ENCODE measurements at regions not wholly inside any gene's neighbourhood (a gene's known extent, or its start where the extent isn't known, plus 50 kb on each side); places are given as distances from the start of the nearest gene placed in this dataset.

GRCh38 chr13:34070544-34071303 is 252.8 kb downstream of the RFC3 start:
- Histone ChIP-seq H2AFZ (ENCODE audit: low read length) (no peak overlapping the region), H2BK15ac (ENCODE audit: low read length) (no peak overlapping the region), H3K4ac (ENCODE audit: low read length) (no peak overlapping the region), H3K23ac (ENCODE audit: low read depth, low read length, poor library complexity) (no peak overlapping the region), H3K4me2 (ENCODE audit: insufficient read depth, low read length, poor library complexity, severe bottlenecking) (no peak overlapping the region), H4K8ac (ENCODE audit: low read depth, low read length) (no peak overlapping the region), H4K91ac (ENCODE audit: low read depth, low read length, poor library complexity) (no peak overlapping the region), H2AK5ac (ENCODE audit: low read depth, low read length) (no peak overlapping the region), H3K27ac (replicated peaks; ENCODE audit: low read length) (no peak overlapping the region), H2BK120ac (ENCODE audit: low read depth, low read length) (no peak overlapping the region), H2BK5ac (ENCODE audit: low read length) (no peak overlapping the region), H3K9me3 (replicated peaks in 1 of 2; ENCODE audit: control insufficient read depth in 2 of 2, insufficient read depth in 1 of 2, low read depth in 1 of 2, low read length in 2 of 2) (peaks cover 0 to 3% of the 10 kb centered on the region in 2 donors), H3K18ac (ENCODE audit: low read length) (no peak overlapping the region), H3K27me3 (ENCODE audit: control insufficient read depth in 3 of 3, insufficient read depth in 3 of 3, low read depth in 1 of 3, low read length in 3 of 3) (no peaks in the 10 kb centered on the region), H3K79me1 (ENCODE audit: low read depth, low read length) (no peaks in the 10 kb centered on the region), H2BK12ac (ENCODE audit: low read length) (no peak overlapping the region), H3K4me1 (ENCODE audit: control insufficient read depth in 2 of 2, insufficient read depth in 1 of 2, low read depth in 1 of 2, low read length in 2 of 2) (no peaks in the 10 kb centered on the region), H3K36me3 (replicated peaks in 1 of 2; ENCODE audit: control insufficient read depth in 2 of 2, insufficient read depth in 2 of 2, low read length in 2 of 2) (no peaks in the 10 kb centered on the region), H3K14ac (ENCODE audit: low read length) (no peak overlapping the region), H3K4me3 (ENCODE audit: low read length in 2 of 2) (no peak overlapping the region), H3K9ac (ENCODE audit: low read depth, low read length, poor library complexity) (no peak overlapping the region)
- no peak for DNase-seq (ENCODE audit: low spot score)
- no CpG with 5 or more reads among the region's 2 CpGs for WGBS, 2 donors (ENCODE audit: extremely low coverage in 2 of 2, insufficient read length in 2 of 2, insufficient replicate concordance in 1 of 2)

DNA sequence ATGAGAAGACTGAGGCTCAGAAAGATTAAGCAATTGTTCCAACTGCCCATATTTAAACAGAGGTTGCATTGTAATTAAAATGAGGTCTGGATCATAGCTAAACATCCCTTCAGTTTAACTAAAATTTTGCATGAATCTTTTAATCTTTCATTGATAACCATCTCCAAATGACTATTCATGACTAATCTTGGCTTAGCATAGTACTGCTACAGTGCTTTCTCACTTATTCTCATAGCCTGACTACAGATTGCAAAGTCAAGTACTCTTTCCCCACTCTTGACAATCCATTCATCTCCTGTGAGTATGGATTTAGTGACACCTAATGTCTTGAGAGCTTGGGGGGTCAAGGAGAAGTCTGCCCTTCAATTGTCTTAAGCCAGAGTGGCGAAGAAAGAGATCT is 258.4 kb downstream of the RFC3 start:
- Histone ChIP-seq H2AK5ac (ENCODE audit: low read depth, low read length) (no peak overlapping the region), H3K18ac (ENCODE audit: low read length) (no peak overlapping the region), H3K4me3 (ENCODE audit: low read length in 2 of 2) (no peak overlapping the region), H3K27me3 (ENCODE audit: control insufficient read depth in 3 of 3, insufficient read depth in 3 of 3, low read depth in 1 of 3, low read length in 3 of 3) (no peaks in the 10 kb centered on the region), H3K9ac (ENCODE audit: low read depth, low read length, poor library complexity) (no peak overlapping the region), H2BK5ac (ENCODE audit: low read length) (no peak overlapping the region), H3K23ac (ENCODE audit: low read depth, low read length, poor library complexity) (no peak overlapping the region), H4K91ac (ENCODE audit: low read depth, low read length, poor library complexity) (no peak overlapping the region), H3K79me1 (ENCODE audit: low read depth, low read length) (no peaks in the 10 kb centered on the region), H3K27ac (replicated peaks; ENCODE audit: low read length) (no peak overlapping the region), H2BK12ac (ENCODE audit: low read length) (no peak overlapping the region), H3K4me2 (ENCODE audit: insufficient read depth, low read length, poor library complexity, severe bottlenecking) (no peak overlapping the region), H2AFZ (ENCODE audit: low read length) (peak overlapping the region; percentile 26), H3K36me3 (replicated peaks in 1 of 2; ENCODE audit: control insufficient read depth in 2 of 2, insufficient read depth in 2 of 2, low read length in 2 of 2) (peaks cover 0 to 3% of the 10 kb centered on the region in 2 donors), H4K8ac (ENCODE audit: low read depth, low read length) (no peak overlapping the region), H3K9me3 (replicated peaks in 1 of 2; ENCODE audit: control insufficient read depth in 2 of 2, insufficient read depth in 1 of 2, low read depth in 1 of 2, low read length in 2 of 2) (no peaks in the 10 kb centered on the region), H2BK120ac (ENCODE audit: low read depth, low read length) (no peak overlapping the region), H3K4me1 (ENCODE audit: control insufficient read depth in 2 of 2, insufficient read depth in 1 of 2, low read depth in 1 of 2, low read length in 2 of 2) (no peaks in the 10 kb centered on the region), H3K14ac (ENCODE audit: low read length) (no peak overlapping the region), H2BK15ac (ENCODE audit: low read length) (no peak overlapping the region), H3K4ac (ENCODE audit: low read length) (no peak overlapping the region)
- no CpG with 5 or more reads among the region's 1 CpG for WGBS, 2 donors (ENCODE audit: extremely low coverage in 2 of 2, insufficient read length in 2 of 2, insufficient replicate concordance in 1 of 2)
- DNase-seq (ENCODE audit: low spot score), result no peak

DNA sequence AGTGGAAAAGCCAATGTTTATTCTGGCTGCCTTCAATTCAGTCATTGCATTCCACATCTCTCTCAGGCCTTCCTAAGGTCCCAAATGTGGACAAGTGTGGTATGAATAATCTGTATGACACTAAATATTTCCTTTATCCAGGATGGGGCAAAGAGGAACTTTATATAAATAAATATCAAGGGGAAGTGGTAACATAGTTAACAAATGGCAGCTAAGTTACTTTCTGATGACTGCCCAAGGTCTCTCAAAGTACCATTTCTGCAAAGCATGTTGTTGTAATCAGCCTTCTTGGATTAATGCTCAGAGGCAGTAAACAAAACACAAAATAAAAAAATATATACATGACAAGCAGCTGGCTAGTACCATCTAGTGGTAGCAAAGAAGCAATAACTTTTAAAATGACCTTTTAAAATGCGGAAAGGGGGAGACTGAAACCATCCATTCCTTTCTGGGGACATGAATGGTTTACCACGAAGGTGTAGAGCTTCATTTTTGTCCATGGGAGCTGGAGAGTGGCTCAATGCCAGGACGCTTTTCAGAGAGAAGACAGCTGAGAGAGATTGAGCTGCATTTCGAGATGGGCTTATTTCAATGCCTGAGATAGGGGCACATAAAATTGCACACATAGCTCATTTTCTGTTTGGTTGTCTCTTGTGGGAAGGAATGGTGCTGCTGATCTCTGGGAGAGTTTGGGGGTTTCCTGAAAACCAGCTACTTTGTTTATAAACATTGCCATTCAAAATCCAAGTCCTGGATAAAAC is 259.2 kb downstream of the RFC3 start:
- H3K4me3 ChIP-seq (ENCODE audit: low read length in 2 of 2), result no peak overlapping the region
- no peak overlapping the region for H2AK5ac ChIP-seq (ENCODE audit: low read depth, low read length)
- no peaks in the 10 kb centered on the region for H3K9me3 ChIP-seq (replicated peaks in 1 of 2; ENCODE audit: control insufficient read depth in 2 of 2, insufficient read depth in 1 of 2, low read depth in 1 of 2, low read length in 2 of 2)
- H2BK12ac ChIP-seq (ENCODE audit: low read length), result no peak overlapping the region
- H3K4me1 ChIP-seq (ENCODE audit: control insufficient read depth in 2 of 2, insufficient read depth in 1 of 2, low read depth in 1 of 2, low read length in 2 of 2), result no peaks in the 10 kb centered on the region
- H3K79me1 ChIP-seq (ENCODE audit: low read depth, low read length), result no peaks in the 10 kb centered on the region
- H4K8ac ChIP-seq (ENCODE audit: low read depth, low read length), result no peak overlapping the region
- H3K4ac ChIP-seq (ENCODE audit: low read length), result no peak overlapping the region
- H2BK5ac ChIP-seq (ENCODE audit: low read length), result no peak overlapping the region
- no peak overlapping the region for H3K4me2 ChIP-seq (ENCODE audit: insufficient read depth, low read length, poor library complexity, severe bottlenecking)
- no CpG with 5 or more reads among the region's 4 CpGs for WGBS, 2 donors (ENCODE audit: extremely low coverage in 2 of 2, insufficient read length in 2 of 2, insufficient replicate concordance in 1 of 2)
- H2BK15ac ChIP-seq (ENCODE audit: low read length), result no peak overlapping the region
- H3K23ac ChIP-seq (ENCODE audit: low read depth, low read length, poor library complexity), result no peak overlapping the region
- H3K18ac ChIP-seq (ENCODE audit: low read length), result no peak overlapping the region
- peaks cover 0 to 3% of the 10 kb centered on the region in 2 donors for H3K36me3 ChIP-seq (replicated peaks in 1 of 2; ENCODE audit: control insufficient read depth in 2 of 2, insufficient read depth in 2 of 2, low read length in 2 of 2)
- no peak overlapping the region for H2BK120ac ChIP-seq (ENCODE audit: low read depth, low read length)
- H3K14ac ChIP-seq (ENCODE audit: low read length), result no peak overlapping the region
- H2AFZ ChIP-seq (ENCODE audit: low read length), result peak overlapping the region; percentile 26
- H3K9ac ChIP-seq (ENCODE audit: low read depth, low read length, poor library complexity), result no peak overlapping the region
- no peak overlapping the region for H3K27ac ChIP-seq (replicated peaks; ENCODE audit: low read length)
- H3K27me3 ChIP-seq (ENCODE audit: control insufficient read depth in 3 of 3, insufficient read depth in 3 of 3, low read depth in 1 of 3, low read length in 3 of 3), result no peaks in the 10 kb centered on the region
- no peak overlapping the region for H4K91ac ChIP-seq (ENCODE audit: low read depth, low read length, poor library complexity)
- no peak for DNase-seq (ENCODE audit: low spot score)

DNA sequence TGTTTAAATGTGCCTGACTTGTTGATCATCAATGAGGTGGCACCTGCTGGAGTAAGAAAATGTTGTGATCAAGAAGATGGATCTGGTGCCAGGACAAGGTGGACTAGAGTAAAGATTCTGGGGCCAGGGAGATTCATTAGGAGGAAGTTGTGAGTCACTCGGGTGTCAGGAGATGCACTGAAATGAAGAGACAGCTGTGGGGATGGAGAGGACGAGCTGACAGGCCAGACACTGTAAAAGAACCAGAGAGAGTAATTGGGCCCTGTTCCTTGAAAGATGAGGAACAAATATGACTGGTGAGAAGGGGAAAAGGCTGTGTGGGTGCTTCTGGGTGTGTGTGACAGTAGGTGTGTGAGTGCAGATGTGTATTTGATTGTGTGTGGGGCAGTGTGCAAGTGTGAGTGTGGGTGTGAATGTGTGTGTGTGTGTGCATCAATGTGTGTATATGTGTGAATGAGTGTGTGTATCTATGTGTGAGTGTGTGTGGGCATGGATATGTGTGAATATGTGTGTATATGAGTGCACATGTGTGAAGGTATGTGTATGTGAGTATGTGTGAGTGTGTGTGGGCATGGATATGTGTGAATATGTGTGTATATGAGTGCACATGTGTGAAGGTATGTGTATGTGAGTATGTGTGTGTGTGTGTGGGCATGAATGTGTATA is 260.5 kb downstream of the RFC3 start:
- Histone ChIP-seq H2BK5ac (ENCODE audit: low read length) (no peak overlapping the region), H3K4me3 (ENCODE audit: low read length in 2 of 2) (no peak overlapping the region), H2AK5ac (ENCODE audit: low read depth, low read length) (no peak overlapping the region), H3K4ac (ENCODE audit: low read length) (no peak overlapping the region), H3K36me3 (replicated peaks in 1 of 2; ENCODE audit: control insufficient read depth in 2 of 2, insufficient read depth in 2 of 2, low read length in 2 of 2) (peaks cover 0 to 3% of the 10 kb centered on the region in 2 donors), H2BK15ac (ENCODE audit: low read length) (no peak overlapping the region), H2AFZ (ENCODE audit: low read length) (no peak overlapping the region), H3K27ac (replicated peaks; ENCODE audit: low read length) (no peak overlapping the region), H3K27me3 (ENCODE audit: control insufficient read depth in 3 of 3, insufficient read depth in 3 of 3, low read depth in 1 of 3, low read length in 3 of 3) (no peaks in the 10 kb centered on the region), H4K8ac (ENCODE audit: low read depth, low read length) (peak overlapping the region; percentile 19), H3K4me2 (ENCODE audit: insufficient read depth, low read length, poor library complexity, severe bottlenecking) (no peak overlapping the region), H4K91ac (ENCODE audit: low read depth, low read length, poor library complexity) (no peak overlapping the region), H3K9me3 (replicated peaks in 1 of 2; ENCODE audit: control insufficient read depth in 2 of 2, insufficient read depth in 1 of 2, low read depth in 1 of 2, low read length in 2 of 2) (no peaks in the 10 kb centered on the region), H3K18ac (ENCODE audit: low read length) (no peak overlapping the region), H2BK12ac (ENCODE audit: low read length) (no peak overlapping the region), H2BK120ac (ENCODE audit: low read depth, low read length) (no peak overlapping the region), H3K23ac (ENCODE audit: low read depth, low read length, poor library complexity) (no peak overlapping the region), H3K4me1 (ENCODE audit: control insufficient read depth in 2 of 2, insufficient read depth in 1 of 2, low read depth in 1 of 2, low read length in 2 of 2) (no peaks in the 10 kb centered on the region), H3K14ac (ENCODE audit: low read length) (no peak overlapping the region), H3K79me1 (ENCODE audit: low read depth, low read length) (no peaks in the 10 kb centered on the region), H3K9ac (ENCODE audit: low read depth, low read length, poor library complexity) (peak overlapping the region; percentile 35)
- WGBS, 2 donors (ENCODE audit: extremely low coverage in 2 of 2, insufficient read length in 2 of 2, insufficient replicate concordance in 1 of 2), result no CpG with 5 or more reads among the region's 2 CpGs
- DNase-seq (ENCODE audit: low spot score), result no peak

Data from neuronal stem cell (in vitro differentiated cells).